NCI-H1694 treated with DMSO at 0.1 percent for 48 hours (cell line): ENCODE measurements at regions not wholly inside any gene's neighbourhood (a gene's known extent, or its start where the extent isn't known, plus 50 kb on each side); places are given as distances from the start of the nearest gene placed in this dataset.
"Not testable (repeated sequence)": the region's sequence is repeated elsewhere in the genome, so short reads cannot be mapped to it uniquely, and the experiment has no call there.

Experiments used
- DNase-seq: peaks from one replicate; lab custom pipeline; 2025; lab: John Stamatoyannopoulos, UW

GRCh38 chr21:17334484-17334883 lies 178.4 kb upstream of the CXADR start:
- no peak for DNase-seq

GRCh38 chr21:17340081-17340480 lies 172.8 kb upstream of the CXADR start:
- no peak for DNase-seq

GRCh38 chr21:17343055-17343454 lies 169.8 kb upstream of the CXADR start:
- DNase-seq = no peak

GRCh38 chr21:17348357-17348756 lies 164.5 kb upstream of the CXADR start:
- DNase-seq = no peak

GRCh38 chr21:17348849-17349248 lies 164.0 kb upstream of the CXADR start:
- no peak for DNase-seq

- DNase-seq = no peak
These were observed 161.1 kb upstream of the CXADR start for GRCh38 chr21:17351766-17352165.

- no peak for DNase-seq
These were observed 159.7 kb upstream of the CXADR start for GRCh38 chr21:17352996-17353655.

- DNase-seq = no peak
These were observed 153.1 kb upstream of the CXADR start for GRCh38 chr21:17359781-17360180.

GRCh38 chr21:17368748-17369363 lies 144.0 kb upstream of the CXADR start:
- DNase-seq = no peak

- DNase-seq = no peak
These were observed 142.6 kb upstream of the CXADR start for GRCh38 chr21:17370263-17370662.

- no peak for DNase-seq
These were observed 141.9 kb upstream of the CXADR start for GRCh38 chr21:17370916-17371315.

GRCh38 chr21:17371450-17371849 lies 141.4 kb upstream of the CXADR start:
- no peak for DNase-seq

GRCh38 chr21:17372200-17372599 lies 140.6 kb upstream of the CXADR start:
- no peak for DNase-seq

- DNase-seq = no peak
These were observed 126.3 kb upstream of the CXADR start for GRCh38 chr21:17386498-17386897.

- peak; percentile 86 for DNase-seq
These were observed 125.7 kb upstream of the CXADR start for GRCh38 chr21:17387030-17387617.

- no peak for DNase-seq
These were observed 124.6 kb upstream of the CXADR start for GRCh38 chr21:17388226-17388625.

- no peak for DNase-seq
These were observed 123.5 kb upstream of the CXADR start for GRCh38 chr21:17389311-17389710.

- no peak for DNase-seq
These were observed 122.3 kb upstream of the CXADR start for GRCh38 chr21:17390569-17390968.

GRCh38 chr21:17391811-17392340 lies 121.0 kb upstream of the CXADR start:
- no peak for DNase-seq

- DNase-seq = no peak
These were observed 119.4 kb upstream of the CXADR start for GRCh38 chr21:17393413-17393812.

GRCh38 chr21:17396948-17397347 lies 115.9 kb upstream of the CXADR start:
- no peak for DNase-seq

GRCh38 chr21:17397703-17398102 lies 115.1 kb upstream of the CXADR start:
- no peak for DNase-seq

GRCh38 chr21:17398954-17399353 lies 113.9 kb upstream of the CXADR start:
- DNase-seq = not testable (repeated sequence)
